H7 (cell line): ENCODE measurements at regions not wholly inside any gene's neighbourhood (a gene's known extent, or its start where the extent isn't known, plus 50 kb on each side); places are given as distances from the start of the nearest gene placed in this dataset.

Experiments
- DNase-seq: peaks from one replicate; pipeline ENCODE4 v3.0.0; 2012
- H3K27me3 ChIP-seq: 2 replicates; pipeline ENCODE4 v1.6.0; 2011; ENCODE audit warnings: mild to moderate bottlenecking, low read length; ENCODE audit not compliant: control insufficient read depth, insufficient read depth
- H3K36me3 ChIP-seq: replicated peaks from 2 replicates; pipeline ENCODE4 v1.5.1; 2011; ENCODE audit warnings: low read length; ENCODE audit not compliant: control insufficient read depth, insufficient read depth
- H3K4me3 ChIP-seq: 2 replicates; pipeline ENCODE4 v1.5.1; 2011; ENCODE audit warnings: low read depth, mild to moderate bottlenecking, control low read depth, low read length, moderate library complexity; ENCODE audit not compliant: insufficient read depth

- no peak for DNase-seq
- Histone ChIP-seq H3K27me3 (peaks cover 2% of the 10 kb centered on the region; the same call in 1 of the 2 replicates), H3K4me3 (no peak overlapping the region)
Measured at GRCh38 chr18:10368456-10369453, 85.7 kb upstream of the APCDD1 start.

GRCh38 chr18:10370716-10371115 is 83.7 kb upstream of the APCDD1 start:
- H3K27me3 ChIP-seq: peaks cover 2% of the 10 kb centered on the region; the same call in 1 of the 2 replicates
- DNase-seq: no peak
- no peak overlapping the region for H3K4me3 ChIP-seq
- H3K36me3 ChIP-seq: no peaks in the 10 kb centered on the region

More at GRCh38 chr18:10368456-10369453, 85.7 kb upstream of the APCDD1 start:
- no peaks in the 10 kb centered on the region for H3K36me3 ChIP-seq

- Histone ChIP-seq H3K27me3 (peaks cover 2% of the 10 kb centered on the region; the same call in 1 of the 2 replicates), H3K36me3 (no peaks in the 10 kb centered on the region), H3K4me3 (no peak overlapping the region)
- no peak for DNase-seq
Measured at GRCh38 chr18:10371165-10371564, 83.3 kb upstream of the APCDD1 start.

- Histone ChIP-seq H3K27me3 (no peaks in the 10 kb centered on the region; the same call in 1 of the 2 replicates), H3K4me3 (no peak overlapping the region), H3K36me3 (no peaks in the 10 kb centered on the region)
- no peak for DNase-seq
Measured at GRCh38 chr18:10374195-10374594, 80.2 kb upstream of the APCDD1 start.

GRCh38 chr18:10374636-10375293 is 79.7 kb upstream of the APCDD1 start:
- no peaks in the 10 kb centered on the region for H3K36me3 ChIP-seq
- DNase-seq: no peak
- H3K4me3 ChIP-seq: no peak overlapping the region
- no peaks in the 10 kb centered on the region; the same call in 1 of the 2 replicates for H3K27me3 ChIP-seq

GRCh38 chr18:10376731-10377130 is 77.7 kb upstream of the APCDD1 start:
- H3K36me3 ChIP-seq: no peaks in the 10 kb centered on the region
- H3K4me3 ChIP-seq: no peak overlapping the region
- no peak for DNase-seq

GRCh38 chr18:10377956-10378355 is 76.5 kb upstream of the APCDD1 start:
- Histone ChIP-seq H3K27me3 (no peaks in the 10 kb centered on the region; the same call in 1 of the 2 replicates), H3K4me3 (no peak overlapping the region), H3K36me3 (no peaks in the 10 kb centered on the region)
- DNase-seq: no peak

More at GRCh38 chr18:10376731-10377130, 77.7 kb upstream of the APCDD1 start:
- H3K27me3 ChIP-seq: no peaks in the 10 kb centered on the region; the same call in 1 of the 2 replicates

GRCh38 chr18:10378688-10379420 is 75.6 kb upstream of the APCDD1 start:
- Histone ChIP-seq H3K27me3 (no peaks in the 10 kb centered on the region; the same call in 1 of the 2 replicates), H3K36me3 (no peaks in the 10 kb centered on the region), H3K4me3 (no peak overlapping the region)
- DNase-seq: no peak

- Histone ChIP-seq H3K4me3 (no peak overlapping the region), H3K27me3 (no peaks in the 10 kb centered on the region; the same call in 1 of the 2 replicates), H3K36me3 (no peaks in the 10 kb centered on the region)
- DNase-seq: no peak
Measured at GRCh38 chr18:10379522-10379921, 74.9 kb upstream of the APCDD1 start.

GRCh38 chr18:10381516-10381915 is 72.9 kb upstream of the APCDD1 start:
- no peaks in the 10 kb centered on the region for H3K36me3 ChIP-seq
- no peak for DNase-seq
- no peak overlapping the region for H3K4me3 ChIP-seq
- no peaks in the 10 kb centered on the region for H3K27me3 ChIP-seq

GRCh38 chr18:10381951-10382350 is 72.5 kb upstream of the APCDD1 start:
- no peaks in the 10 kb centered on the region for H3K27me3 ChIP-seq
- no peaks in the 10 kb centered on the region for H3K36me3 ChIP-seq
- no peak overlapping the region for H3K4me3 ChIP-seq
- DNase-seq: no peak

GRCh38 chr18:10386049-10386448 is 68.4 kb upstream of the APCDD1 start:
- Histone ChIP-seq H3K4me3 (no peak overlapping the region), H3K27me3 (no peaks in the 10 kb centered on the region), H3K36me3 (no peaks in the 10 kb centered on the region)
- DNase-seq: no peak

GRCh38 chr18:10386956-10387355 is 67.5 kb upstream of the APCDD1 start:
- no peaks in the 10 kb centered on the region for H3K27me3 ChIP-seq
- no peak for DNase-seq
- H3K4me3 ChIP-seq: no peak overlapping the region
- no peaks in the 10 kb centered on the region for H3K36me3 ChIP-seq

- no peak for DNase-seq
- H3K27me3 ChIP-seq: no peaks in the 10 kb centered on the region
- H3K4me3 ChIP-seq: no peak overlapping the region
- no peaks in the 10 kb centered on the region for H3K36me3 ChIP-seq
Measured at GRCh38 chr18:10387399-10387798, 67.0 kb upstream of the APCDD1 start.
